GM19239 (cell line): ENCODE measurements at regions not wholly inside any gene's neighbourhood (a gene's known extent, or its start where the extent isn't known, plus 50 kb on each side); places are given as distances from the start of the nearest gene placed in this dataset.
"Not testable (repeated sequence)": the region's sequence is repeated elsewhere in the genome, so short reads cannot be mapped to it uniquely, and the experiment has no call there.

Source experiments
- DNase-seq: peaks from one replicate; pipeline ENCODE4 v3.0.0; 2011; ENCODE audit warnings: low spot score; ENCODE audit not compliant: insufficient read length
- FAIRE-seq: peaks from 2 replicates; lab custom pipeline; 2011; peaks lifted over from hg19 to GRCh38; lab: Jason Lieb, UNC

DNA sequence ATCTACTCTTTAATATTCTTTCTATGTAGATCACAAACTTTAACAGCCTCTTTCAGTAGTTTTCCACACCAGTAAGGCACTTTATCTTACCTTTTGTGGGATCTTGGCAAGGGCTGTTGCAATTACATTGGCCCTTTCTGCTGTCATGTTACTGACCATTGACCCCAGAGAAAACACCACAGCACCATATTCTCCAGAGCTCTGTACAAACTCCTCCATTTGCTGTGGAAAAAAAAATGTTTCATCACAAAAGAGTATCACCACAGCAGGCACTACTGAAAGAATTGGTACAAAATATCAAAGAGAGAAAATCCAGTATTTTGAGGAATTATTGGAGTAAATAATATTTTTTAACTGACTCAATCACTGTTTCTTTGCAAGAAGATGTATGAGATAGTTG, 62.3 kb upstream of the UGT2A3 start:
- FAIRE-seq, DNase-seq: not testable (repeated sequence)

GRCh38 chr4:69017986-69018385, 66.4 kb upstream of the UGT2A3 start:
- not testable (repeated sequence) for FAIRE-seq

GRCh38 chr4:69019538-69020461, 68.2 kb upstream of the UGT2A3 start:
- DNase-seq, FAIRE-seq: not testable (repeated sequence)

More at GRCh38 chr4:69017986-69018385, 66.4 kb upstream of the UGT2A3 start:
- not testable (repeated sequence) for DNase-seq

GRCh38 chr4:69020462-69020807, 68.8 kb upstream of the UGT2A3 start:
- DNase-seq, FAIRE-seq: not testable (repeated sequence)

- FAIRE-seq = peak; percentile 66
- no peak for DNase-seq
Measured at GRCh38 chr4:69025191-69025998, 70.9 kb upstream of the UGT2B7 start.

DNA sequence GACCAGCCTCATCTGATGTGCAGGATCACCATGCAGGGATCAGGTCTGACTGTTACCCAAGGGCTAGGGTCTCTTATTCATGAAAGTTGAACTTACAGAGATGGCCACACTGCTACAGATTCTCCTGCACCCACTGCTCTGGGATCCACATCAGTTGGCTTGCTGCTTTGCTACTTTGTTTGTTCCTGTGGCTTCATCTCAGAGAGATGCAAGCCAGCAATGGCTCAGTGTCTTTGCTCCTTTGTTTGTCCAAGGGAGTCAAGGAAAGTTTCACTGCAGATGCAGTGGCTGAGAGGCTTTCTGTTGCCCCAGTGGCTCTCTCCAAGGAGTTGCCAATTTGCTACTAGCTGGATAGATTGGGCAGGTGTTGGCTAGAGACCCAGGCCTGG, 70.3 kb upstream of the UGT2B7 start:
- DNase-seq (no peak), FAIRE-seq (no peak)

DNA sequence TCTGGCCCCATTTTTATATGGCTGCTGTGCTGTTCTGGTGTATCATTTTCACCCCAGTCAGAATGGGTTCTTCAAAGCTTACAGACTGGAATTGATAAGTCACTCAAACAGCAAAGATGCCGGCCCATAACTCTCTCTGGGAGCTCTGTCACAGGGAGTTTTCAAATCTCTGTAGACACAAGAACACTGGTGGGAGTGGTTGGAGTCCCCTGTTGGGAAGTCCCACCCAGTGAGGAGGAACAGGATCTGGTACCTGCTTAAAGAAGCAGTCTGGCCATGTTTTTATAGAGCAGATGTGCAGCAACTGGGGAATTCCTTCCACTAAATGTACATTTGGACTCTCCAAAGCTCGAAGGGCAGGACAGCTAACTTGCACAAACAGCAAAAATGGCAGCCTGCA, 69.3 kb upstream of the UGT2B7 start:
- no peak for FAIRE-seq
- no peak for DNase-seq

GRCh38 chr4:69030326-69030725, 65.9 kb upstream of the UGT2B7 start:
- no peak for DNase-seq
- no peak for FAIRE-seq

DNA sequence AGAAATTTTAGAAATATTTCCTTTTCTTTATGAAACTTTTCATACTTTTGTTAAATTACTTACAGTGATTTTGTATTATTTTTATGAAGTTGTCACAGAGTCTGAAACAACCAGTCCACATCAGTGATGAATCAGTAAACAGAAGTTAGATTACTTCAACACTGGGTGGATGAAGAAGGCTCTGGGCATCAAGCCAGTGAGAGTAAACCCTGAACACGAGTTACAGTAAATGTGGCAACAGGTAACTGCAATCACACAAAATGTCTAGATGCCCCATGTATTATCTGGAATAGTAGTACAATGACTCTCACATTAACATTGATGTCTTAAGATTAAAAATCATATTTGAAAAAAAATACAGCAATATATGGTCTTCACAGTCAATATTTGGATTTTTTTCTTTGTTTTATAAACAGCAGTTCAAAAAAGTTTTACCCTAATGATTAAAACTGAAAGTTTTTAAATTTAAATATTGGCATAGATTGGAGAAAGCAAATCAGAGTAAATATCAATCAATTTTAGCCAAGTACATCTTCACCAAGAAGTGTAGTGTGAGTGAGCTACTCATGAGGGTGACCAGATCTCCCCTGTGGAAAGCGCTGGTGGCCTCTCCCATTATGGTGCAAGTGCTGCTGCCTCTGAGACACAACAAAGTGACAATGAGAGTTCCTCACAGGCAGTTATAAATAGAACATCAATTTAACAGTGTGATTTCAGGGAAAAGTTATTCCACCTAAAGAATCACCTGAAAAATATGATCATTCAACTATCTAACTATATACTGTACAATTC, 63.2 kb upstream of the UGT2B7 start:
- FAIRE-seq (no peak), DNase-seq (no peak)

DNA sequence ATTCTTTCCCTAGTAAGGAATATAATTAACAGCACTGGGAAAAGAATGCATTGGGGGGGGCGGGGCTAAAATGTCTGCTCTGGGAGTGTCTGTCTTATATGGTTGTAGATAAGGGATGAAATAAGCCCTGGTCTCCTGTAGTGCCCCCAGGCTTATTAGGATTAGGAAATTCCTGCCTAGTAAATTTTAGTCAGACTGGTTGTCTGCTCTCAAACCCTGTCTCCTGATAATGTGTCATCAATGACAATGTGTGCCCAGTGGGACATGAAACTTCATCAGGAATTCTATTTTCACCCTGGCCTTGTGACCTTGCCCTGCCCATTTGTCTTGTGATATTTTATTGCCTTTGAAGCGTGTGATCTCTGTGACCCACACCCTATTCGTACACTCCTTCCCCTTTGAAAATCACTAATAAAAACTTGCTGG, 61.9 kb upstream of the UGT2B7 start:
- not testable (repeated sequence) for DNase-seq, FAIRE-seq

- no peak for DNase-seq
- FAIRE-seq = peak; percentile 64
Measured at GRCh38 chr4:69038582-69038981, 57.7 kb upstream of the UGT2B7 start.

DNA sequence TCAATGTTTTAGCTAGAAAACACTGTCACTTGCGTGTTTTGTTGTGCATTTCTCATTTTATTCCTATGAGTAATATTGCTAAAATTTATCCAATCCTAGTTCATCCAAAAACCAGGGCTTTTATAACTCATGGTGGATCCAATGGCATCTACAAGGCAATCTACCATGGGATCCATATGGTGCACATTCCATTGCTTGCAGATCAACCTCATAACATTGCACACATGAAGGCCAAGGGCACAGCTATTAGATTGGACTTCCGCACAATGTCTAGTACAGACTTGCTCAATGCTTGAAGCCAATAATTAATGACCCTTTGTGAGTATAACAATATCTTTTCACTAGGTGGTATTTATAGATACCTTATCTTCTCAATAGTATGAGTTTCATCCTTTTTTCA, 57.2 kb upstream of the UGT2B7 start:
- FAIRE-seq (no peak), DNase-seq (no peak)

GRCh38 chr4:69044247-69044646, 52.0 kb upstream of the UGT2B7 start:
- peak; percentile 45 for FAIRE-seq
- DNase-seq = no peak
